ENCODE measurements at regions not wholly inside any gene's neighbourhood (a gene's known extent, or its start where the extent isn't known, plus 50 kb on each side); places are given as distances from the start of the nearest gene placed in this dataset.

GRCh38 chr22:22423681-22424080 lies 84.9 kb downstream of the ZNF280B start:
- no peak overlapping the region for H2AFZ ChIP-seq (ENCODE audit: low read length)
- peaks cover 10 to 13% of the 10 kb centered on the region in 2 experiments for H3K4me1 Mint-ChIP-seq
- peaks cover 68% of the 10 kb centered on the region for H3K27me3 ChIP-seq (ENCODE audit: insufficient read depth, low read length)
- H3K9me3 Mint-ChIP-seq, result no peaks in the 10 kb centered on the region
- DNase-seq, result no peak
- H3K18ac ChIP-seq (ENCODE audit: insufficient read length, low read depth, low read length), result no peak overlapping the region
- peaks cover 99% of the 10 kb centered on the region for H3K27me3 Mint-ChIP-seq (ENCODE audit: low read depth)
- H2BK12ac ChIP-seq (ENCODE audit: insufficient read length, low read depth, low read length), result no peak overlapping the region
- no peak overlapping the region for H3K4me3 Mint-ChIP-seq
- H3K4me2 ChIP-seq (ENCODE audit: insufficient read depth, insufficient read length, low read length), result no peak overlapping the region
- H4K20me1 ChIP-seq (ENCODE audit: control insufficient read depth, insufficient read depth, insufficient read length), result no peaks in the 10 kb centered on the region
- H4K91ac ChIP-seq (ENCODE audit: insufficient read length, low read depth, low read length), result no peak overlapping the region
- no peaks in the 10 kb centered on the region for H3K23me2 ChIP-seq (ENCODE audit: insufficient read length, low read depth, low read length, poor library complexity, severe bottlenecking)
- H3K14ac ChIP-seq (ENCODE audit: insufficient read depth, low read length), result no peak overlapping the region
- no peaks in the 10 kb centered on the region for H3K36me3 Mint-ChIP-seq (ENCODE audit: insufficient read depth in 1 of 3, low read depth in 3 of 3)
- no peak overlapping the region for H2BK120ac ChIP-seq (ENCODE audit: low read depth, low read length, poor library complexity, severe bottlenecking)
- no peak overlapping the region for H4K8ac ChIP-seq (replicated peaks; ENCODE audit: insufficient read length, low read depth, low read length)
- TF ChIP-seq CTCF (conservative IDR thresholded peaks at IDR 0.05), result no peak
- H3K79me2 ChIP-seq (ENCODE audit: insufficient read depth, low read length), result no peaks in the 10 kb centered on the region
- no peak overlapping the region for H4K5ac ChIP-seq (ENCODE audit: insufficient read length, low read depth, low read length)
- no peak overlapping the region for H3K27ac Mint-ChIP-seq
- H3K4ac ChIP-seq (ENCODE audit: low read depth, low read length), result no peak overlapping the region
- H3K9ac ChIP-seq (ENCODE audit: extremely low read depth, insufficient read length, low read length), result no peak overlapping the region
- H3K4me1 ChIP-seq (ENCODE audit: insufficient read depth, low read length), result no peaks in the 10 kb centered on the region
- no CpG with 5 or more reads among the region's 3 CpGs for WGBS (ENCODE audit: extremely low coverage, insufficient read length, low lambda C conversion rate)
- no peaks in the 10 kb centered on the region for H3K79me1 ChIP-seq (ENCODE audit: insufficient read depth, low read depth, low read length, poor library complexity, severe bottlenecking)
- no peak overlapping the region for H3K27ac ChIP-seq (ENCODE audit: insufficient read length, low read depth, low read length)
- no peak overlapping the region for H2BK15ac ChIP-seq (ENCODE audit: low read depth, low read length)
- no peak overlapping the region for H2BK5ac ChIP-seq (ENCODE audit: insufficient read length, low read length)
- no peak overlapping the region for H2AK5ac ChIP-seq (ENCODE audit: insufficient read length, low read length)
- no peak overlapping the region for H2BK20ac ChIP-seq (ENCODE audit: low read depth, low read length, poor library complexity, severe bottlenecking)
- no peaks in the 10 kb centered on the region for H3K9me3 ChIP-seq (ENCODE audit: control insufficient read depth, low read depth, low read length)
- H3K23ac ChIP-seq (ENCODE audit: insufficient read length, low read depth, low read length), result no peak overlapping the region
- H3K56ac ChIP-seq (ENCODE audit: insufficient read length, low read depth, low read length), result no peak overlapping the region
- no peak overlapping the region for H3T11ph ChIP-seq (ENCODE audit: low read length)
